Mucosa of rectum (tissue), 2 donors: ENCODE measurements at regions not wholly inside any gene's neighbourhood (a gene's known extent, or its start where the extent isn't known, plus 50 kb on each side); places are given as distances from the start of the nearest gene placed in this dataset.

Experiments used
- H3K27ac ChIP-seq, 2 donors: one replicate each; pipeline ENCODE4 v1.7.0; 2013; ENCODE audit warnings: inconsistent platforms in 2 of 2, low read depth in 2 of 2, low read length in 2 of 2
- H3K27me3 ChIP-seq, 2 donors: one replicate each; pipeline ENCODE4 v1.7.0; 2013; ENCODE audit warnings: low read length in 2 of 2; ENCODE audit not compliant: control insufficient read depth in 2 of 2, insufficient read depth in 2 of 2
- H3K36me3 ChIP-seq, 2 donors: one replicate each; pipeline ENCODE4 v1.7.0; 2013; ENCODE audit warnings: low read length in 2 of 2; ENCODE audit not compliant: control insufficient read depth in 2 of 2, insufficient read depth in 2 of 2
- H3K4me1 ChIP-seq, 2 donors: one replicate each; pipeline ENCODE4 v1.7.0; 2013; ENCODE audit warnings: low read length in 2 of 2, mild to moderate bottlenecking in 1 of 2; ENCODE audit not compliant: control insufficient read depth in 2 of 2, insufficient read depth in 2 of 2
- H3K4me3 ChIP-seq, 2 donors: one replicate each; pipeline ENCODE4 v1.7.0; 2013; ENCODE audit warnings: low read length in 2 of 2
- H3K9ac ChIP-seq, 2 donors: one replicate each; pipeline ENCODE4 v1.7.0; 2013; ENCODE audit warnings: low read length in 2 of 2, low read depth in 1 of 2, mild to moderate bottlenecking in 1 of 2
- H3K9me3 ChIP-seq, 2 donors: one replicate each; pipeline ENCODE4 v1.7.0; 2013; ENCODE audit warnings: low read length in 2 of 2; ENCODE audit not compliant: control insufficient read depth in 2 of 2
- donor health status: healthy.
- donor health status: Normal muscosa, but diverticular disease.

- H3K9ac ChIP-seq = no peak overlapping the region
- peaks cover 3 to 19% of the 10 kb centered on the region in 2 donors for H3K27me3 ChIP-seq
- H3K4me3 ChIP-seq = no peak overlapping the region
- H3K4me1 ChIP-seq = peaks cover 0 to 2% of the 10 kb centered on the region in 2 donors
- H3K36me3 ChIP-seq = no peaks in the 10 kb centered on the region
- no peak overlapping the region for H3K27ac ChIP-seq
- no peaks in the 10 kb centered on the region for H3K9me3 ChIP-seq
Observed at GRCh38 chr6:37557645-37558114, 58.0 kb upstream of the CCDC167 start.

GRCh38 chr6:37556881-37557644 lies 57.4 kb upstream of the CCDC167 start:
- H3K27ac ChIP-seq = no peak overlapping the region
- no peaks in the 10 kb centered on the region for H3K36me3 ChIP-seq
- peaks cover 3 to 20% of the 10 kb centered on the region in 2 donors for H3K27me3 ChIP-seq
- no peak overlapping the region for H3K4me3 ChIP-seq
- no peak overlapping the region for H3K9ac ChIP-seq
- peaks cover 0 to 2% of the 10 kb centered on the region in 2 donors for H3K4me1 ChIP-seq
- H3K9me3 ChIP-seq = no peaks in the 10 kb centered on the region

- Histone ChIP-seq H3K9ac (no peak overlapping the region), H3K27me3 (peaks cover 7 to 9% of the 10 kb centered on the region in 2 donors), H3K27ac (no peak overlapping the region), H3K36me3 (no peaks in the 10 kb centered on the region), H3K4me3 (no peak overlapping the region), H3K4me1 (no peaks in the 10 kb centered on the region), H3K9me3 (no peaks in the 10 kb centered on the region)
Observed at GRCh38 chr6:37555040-37555781, 55.5 kb upstream of the CCDC167 start.

DNA sequence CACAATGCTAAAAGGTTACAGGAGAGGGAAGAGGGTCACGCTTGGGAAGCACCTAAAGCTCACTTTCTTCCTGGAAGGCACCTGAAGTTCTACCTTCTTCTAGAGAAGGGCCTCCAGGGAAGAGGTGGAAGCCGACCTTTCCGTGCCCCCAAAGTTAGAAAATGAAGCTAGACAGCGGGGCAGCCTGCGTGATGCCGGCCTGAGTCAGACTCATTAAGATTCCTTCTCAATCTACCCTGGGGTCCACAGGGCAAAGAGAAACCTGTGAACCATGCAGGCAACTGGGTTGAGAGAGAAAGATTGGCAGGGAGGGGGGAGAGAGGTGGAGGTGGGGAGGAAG lies 54.8 kb upstream of the CCDC167 start:
- Histone ChIP-seq H3K9ac (no peak overlapping the region), H3K4me3 (no peak overlapping the region), H3K4me1 (no peaks in the 10 kb centered on the region), H3K9me3 (no peaks in the 10 kb centered on the region), H3K27ac (no peak overlapping the region), H3K27me3 (peaks cover 7% of the 10 kb centered on the region in 2 donors), H3K36me3 (no peaks in the 10 kb centered on the region)

DNA sequence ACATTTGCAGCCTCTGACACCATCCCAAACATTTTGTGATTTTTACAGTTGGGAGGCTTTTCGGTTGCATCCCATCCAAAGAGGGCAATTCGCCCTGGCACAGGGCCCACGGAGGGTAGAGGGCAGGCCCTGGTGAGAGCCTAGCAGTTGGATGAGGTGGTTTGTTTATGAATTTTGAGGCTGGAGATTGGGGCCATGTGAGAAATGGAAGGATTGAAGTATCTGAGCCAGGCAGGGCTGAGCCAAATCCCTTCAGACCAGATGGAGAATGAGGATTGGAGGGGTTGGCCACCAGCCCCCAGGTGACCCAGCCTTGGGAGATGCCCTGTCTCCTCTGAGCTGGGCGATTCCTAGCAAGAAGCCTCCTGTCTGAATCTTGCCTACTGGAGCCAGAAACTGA lies 52.6 kb upstream of the CCDC167 start:
- Histone ChIP-seq H3K27me3 (peaks cover 2 to 9% of the 10 kb centered on the region in 2 donors), H3K9me3 (no peaks in the 10 kb centered on the region), H3K27ac (no peak overlapping the region), H3K36me3 (no peaks in the 10 kb centered on the region), H3K9ac (no peak overlapping the region), H3K4me1 (no peaks in the 10 kb centered on the region), H3K4me3 (no peak overlapping the region)

DNA sequence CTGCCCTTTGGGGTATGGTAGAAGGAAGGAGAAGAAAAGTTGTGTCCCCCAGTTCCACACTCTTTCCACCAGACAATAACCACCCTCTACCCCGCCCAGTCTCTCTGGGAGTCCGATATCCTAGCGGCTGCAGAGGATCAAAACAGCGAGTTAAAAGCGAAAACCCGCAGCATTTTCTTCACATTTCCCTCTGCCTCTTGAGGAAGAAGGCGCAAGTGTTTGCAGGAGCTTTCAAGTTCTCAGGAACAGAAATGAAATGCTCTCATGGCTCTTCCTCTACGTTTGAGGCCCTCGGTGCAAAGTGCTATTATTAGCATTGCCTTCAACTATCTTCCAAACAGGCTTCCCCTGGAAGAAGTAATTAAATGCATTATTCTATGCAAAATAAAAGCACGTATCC lies 52.2 kb upstream of the CCDC167 start:
- Histone ChIP-seq H3K9ac (no peak overlapping the region), H3K27me3 (peaks cover 2 to 9% of the 10 kb centered on the region in 2 donors), H3K4me3 (no peak overlapping the region), H3K4me1 (no peaks in the 10 kb centered on the region), H3K9me3 (no peaks in the 10 kb centered on the region), H3K27ac (no peak overlapping the region), H3K36me3 (no peaks in the 10 kb centered on the region)

GRCh38 chr6:37551446-37551845 lies 51.8 kb upstream of the CCDC167 start:
- Histone ChIP-seq H3K27me3 (peaks cover 2 to 9% of the 10 kb centered on the region in 2 donors), H3K4me1 (no peaks in the 10 kb centered on the region), H3K36me3 (no peaks in the 10 kb centered on the region), H3K27ac (no peak overlapping the region), H3K9ac (no peak overlapping the region), H3K4me3 (no peak overlapping the region), H3K9me3 (no peaks in the 10 kb centered on the region)

DNA sequence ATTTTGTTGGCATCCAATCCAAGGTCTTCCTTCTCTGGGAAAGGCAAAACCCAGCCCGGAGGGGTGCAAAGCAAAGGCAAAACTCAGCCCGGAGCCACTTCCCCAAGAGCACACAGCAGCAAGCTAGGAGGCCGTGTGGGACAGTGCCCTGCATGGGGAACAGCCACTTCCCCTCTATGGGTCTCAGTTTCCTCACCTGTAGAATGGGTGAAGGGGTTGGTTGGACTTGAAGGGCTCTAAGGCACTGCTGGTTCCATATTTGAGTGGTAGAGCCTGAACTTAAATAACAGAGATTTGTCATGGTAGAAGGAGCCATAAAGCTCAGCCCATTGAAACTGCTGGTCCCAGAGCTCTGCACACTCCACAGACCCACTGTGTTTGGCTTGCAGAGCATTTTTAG lies 51.3 kb upstream of the CCDC167 start:
- no peaks in the 10 kb centered on the region for H3K9me3 ChIP-seq
- no peak overlapping the region for H3K4me3 ChIP-seq
- H3K9ac ChIP-seq = no peak overlapping the region
- H3K27me3 ChIP-seq = peaks cover 2 to 9% of the 10 kb centered on the region in 2 donors
- H3K27ac ChIP-seq = no peak overlapping the region
- H3K36me3 ChIP-seq = no peaks in the 10 kb centered on the region
- H3K4me1 ChIP-seq = no peaks in the 10 kb centered on the region

GRCh38 chr6:37550191-37550831 lies 50.6 kb upstream of the CCDC167 start:
- Histone ChIP-seq H3K4me3 (no peak overlapping the region), H3K9me3 (no peaks in the 10 kb centered on the region)

DNA sequence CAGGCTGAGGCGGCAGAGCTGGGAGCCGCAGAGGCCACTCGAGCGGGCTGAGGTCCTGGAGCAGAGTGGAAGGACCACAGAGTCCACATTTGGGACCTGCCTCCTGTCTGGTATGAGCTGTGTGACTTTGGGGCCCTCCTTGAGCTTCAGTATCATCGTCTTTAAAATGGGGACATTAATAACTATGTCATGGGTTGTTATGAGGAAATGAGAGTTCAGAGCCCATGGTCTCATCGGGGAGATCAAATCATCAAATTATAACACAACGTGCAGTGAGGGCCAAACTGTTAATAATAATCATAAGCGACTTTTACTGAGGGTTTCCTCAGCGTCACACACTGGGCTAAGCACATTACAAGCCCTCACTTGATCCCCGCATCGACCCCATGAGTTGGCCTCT lies 49.9 kb upstream of the CCDC167 start:
- H3K9me3 ChIP-seq = no peaks in the 10 kb centered on the region
- H3K27me3 ChIP-seq = peaks cover 2 to 9% of the 10 kb centered on the region in 2 donors
- no peak overlapping the region for H3K4me3 ChIP-seq
- no peaks in the 10 kb centered on the region for H3K4me1 ChIP-seq
- H3K27ac ChIP-seq = no peak overlapping the region
- no peaks in the 10 kb centered on the region for H3K36me3 ChIP-seq
- H3K9ac ChIP-seq = no peak overlapping the region

More at GRCh38 chr6:37550191-37550831, 50.6 kb upstream of the CCDC167 start:
- no peak overlapping the region for H3K27ac ChIP-seq
- no peak overlapping the region for H3K9ac ChIP-seq
- peaks cover 2 to 9% of the 10 kb centered on the region in 2 donors for H3K27me3 ChIP-seq
- no peaks in the 10 kb centered on the region for H3K36me3 ChIP-seq
- H3K4me1 ChIP-seq = no peaks in the 10 kb centered on the region
